H1 (cell line): ENCODE measurements at regions not wholly inside any gene's neighbourhood (a gene's known extent, or its start where the extent isn't known, plus 50 kb on each side); places are given as distances from the start of the nearest gene placed in this dataset.

Experiments
- CTCF ChIA-PET: fragments of 300-600 bp; sonication (Branson Sonifier 250); formaldehyde crosslinking; loops from one replicate; lab custom pipeline; 2021; ENCODE audit not compliant: partially characterized antibody; lab: Charles Lee
- POLR2A ChIA-PET: fragments of 300-600 bp; sonication (Branson Sonifier 250); formaldehyde crosslinking; loops from one replicate; lab custom pipeline; 2021; ENCODE audit warnings: inconsistent platforms; ENCODE audit not compliant: partially characterized antibody; lab: Charles Lee
- DNase-seq, 2 experiments: peaks; one replicate each; pipeline versions ENCODE4 v3.0.0 to v3.0.0-alpha.2; 2010 to 2022; ENCODE audit warnings: low spot score in 2 of 2, low read depth in 1 of 2, mixed read lengths in 1 of 2
- FAIRE-seq: peaks from 2 replicates; lab custom pipeline; 2011; peaks lifted over from hg19 to GRCh38; lab: Jason Lieb, UNC
- H2AFZ ChIP-seq: 2 replicates; pipeline ENCODE4 v1.8.1; 2012; ENCODE audit warnings: low read length, inconsistent platforms
- H2AK5ac ChIP-seq: 2 replicates; pipeline ENCODE4 v1.6.1; 2013; ENCODE audit warnings: low read depth, low read length
- H2BK120ac ChIP-seq: replicated peaks from 2 replicates; pipeline ENCODE3; 2013; ENCODE audit warnings: low read depth, low read length, inconsistent platforms
- H2BK12ac ChIP-seq: 2 replicates; pipeline ENCODE4 v1.6.1; 2013; ENCODE audit warnings: low read depth, low read length
- H2BK15ac ChIP-seq: 2 replicates; pipeline ENCODE4 v1.6.1; 2013; ENCODE audit warnings: low read length
- H2BK20ac ChIP-seq: 2 replicates; pipeline ENCODE4 v1.6.1; 2013; ENCODE audit warnings: low read length
- H2BK5ac ChIP-seq: 2 replicates; pipeline ENCODE4 v1.6.1; 2013; ENCODE audit warnings: low read depth, low read length
- H3K14ac ChIP-seq: 2 replicates; pipeline ENCODE4 v1.6.1; 2013; ENCODE audit warnings: inconsistent platforms; ENCODE audit not compliant: insufficient read length
- H3K18ac ChIP-seq: 2 replicates; pipeline ENCODE4 v1.6.1; 2013; ENCODE audit warnings: low read length; ENCODE audit errors: extremely low read depth
- H3K23ac ChIP-seq: 2 replicates; pipeline ENCODE4 v1.6.1; 2013; ENCODE audit warnings: inconsistent platforms; ENCODE audit not compliant: insufficient read length
- H3K23me2 ChIP-seq: 2 replicates; pipeline ENCODE4 v1.6.1; 2013; ENCODE audit warnings: low read depth, low read length
- H3K27ac ChIP-seq: 2 replicates; pipeline ENCODE4 v1.6.1; 2011; ENCODE audit warnings: low read depth, low read length, inconsistent platforms
- H3K27me3 ChIP-seq, 4 experiments: replicated peaks in 1 of 4; 1 replicate in 1 of 4; 2 replicates in 3 of 4; pipeline versions ENCODE4 v1.6.1 to v1.8.1; 2011 to 2013; ENCODE audit warnings: low read length in 3 of 4, mild to moderate bottlenecking in 3 of 4, inconsistent platforms in 2 of 4, mixed read lengths in 2 of 4, moderate library complexity in 1 of 4; ENCODE audit not compliant: control insufficient read depth in 3 of 4, insufficient read depth in 3 of 4; ENCODE audit errors: extremely low read depth in 1 of 4
- H3K36me3 ChIP-seq, 4 experiments: 2 replicates each; pipeline versions ENCODE4 v1.6.1 to v1.8.1; 2011 to 2013; ENCODE audit warnings: mild to moderate bottlenecking in 4 of 4, low read length in 3 of 4, moderate library complexity in 2 of 4, control low read depth in 1 of 4, inconsistent platforms in 1 of 4; ENCODE audit not compliant: insufficient read depth in 4 of 4, control insufficient read depth in 2 of 4
- H3K4ac ChIP-seq: replicated peaks from 2 replicates; pipeline ENCODE3; 2013; ENCODE audit warnings: low read length, low read depth, mixed read lengths, inconsistent platforms; ENCODE audit not compliant: insufficient read length
- H3K4me1 ChIP-seq, 4 experiments: replicated peaks in 1 of 4; 1 replicate in 1 of 4; 2 replicates in 3 of 4; pipeline versions ENCODE4 v1.6.1 to v1.8.1; 2011 to 2013; ENCODE audit warnings: low read length in 3 of 4, inconsistent platforms in 2 of 4, mixed read lengths in 1 of 4; ENCODE audit not compliant: insufficient read depth in 4 of 4, control insufficient read depth in 3 of 4
- H3K4me2 ChIP-seq, 2 experiments: 2 replicates each; pipeline versions ENCODE4 v1.6.1 to v1.8.1; 2011 to 2013; ENCODE audit warnings: low read depth in 2 of 2, low read length in 2 of 2, control low read depth in 1 of 2, inconsistent platforms in 1 of 2, mild to moderate bottlenecking in 1 of 2; ENCODE audit not compliant: insufficient read depth in 1 of 2
- H3K4me3 ChIP-seq, 4 experiments: fragments of 200-600, 300-600 bp in 1 of 4; sonication (generic), shearing (Covaris generic), sonication (Bioruptor Twin) in 1 of 4; 2 replicates each; pipeline versions ENCODE4 v1.5.1 to v1.8.1; 2011 to 2016; ENCODE audit warnings: low read length in 4 of 4, low read depth in 3 of 4, control low read depth in 2 of 4, inconsistent platforms in 2 of 4, mild to moderate bottlenecking in 2 of 4, mixed read lengths in 1 of 4, moderate library complexity in 1 of 4; ENCODE audit not compliant: insufficient read depth in 2 of 4; ENCODE audit errors: extremely low read depth in 1 of 4
- H3K56ac ChIP-seq: replicated peaks from 2 replicates; pipeline ENCODE3; 2013; ENCODE audit warnings: low read depth, mild to moderate bottlenecking, mixed read lengths, low read length, inconsistent platforms; ENCODE audit not compliant: insufficient read length
- H3K79me1 ChIP-seq: 2 replicates; pipeline ENCODE4 v1.6.1; 2013; ENCODE audit warnings: low read depth, low read length, control low read depth
- H3K79me2 ChIP-seq, 2 experiments: 2 replicates each; pipeline versions ENCODE4 v1.6.1 to v1.8.1; 2012 to 2013; ENCODE audit warnings: low read length in 2 of 2, mild to moderate bottlenecking in 2 of 2, inconsistent platforms in 1 of 2; ENCODE audit not compliant: insufficient read depth in 2 of 2, control insufficient read depth in 1 of 2
- H3K9ac ChIP-seq, 4 experiments: replicated peaks in 1 of 4; 1 replicate in 1 of 4; 2 replicates in 3 of 4; pipeline versions ENCODE4 v1.6.1 to v1.8.1; 2011 to 2013; ENCODE audit warnings: low read depth in 3 of 4, low read length in 3 of 4, control low read depth in 2 of 4, mild to moderate bottlenecking in 2 of 4, moderate library complexity in 2 of 4, inconsistent platforms in 1 of 4; ENCODE audit errors: extremely low read depth in 1 of 4
- H3K9me3 ChIP-seq, 2 experiments: 2 replicates each; pipeline versions ENCODE4 v1.6.1 to v1.8.1; 2012 to 2013; ENCODE audit warnings: mild to moderate bottlenecking in 2 of 2, moderate library complexity in 2 of 2, control low read depth in 1 of 2, inconsistent platforms in 1 of 2, low read depth in 1 of 2, low read length in 1 of 2, mixed read lengths in 1 of 2; ENCODE audit not compliant: insufficient read depth in 2 of 2
- H4K20me1 ChIP-seq, 2 experiments: replicated peaks in 1 of 2; 2 replicates each; pipeline versions ENCODE3 to v1.8.1; 2011 to 2013; ENCODE audit warnings: inconsistent platforms in 2 of 2, low read length in 2 of 2, mild to moderate bottlenecking in 1 of 2; ENCODE audit not compliant: insufficient read depth in 2 of 2, control insufficient read depth in 1 of 2
- H4K5ac ChIP-seq: 2 replicates; pipeline ENCODE4 v1.6.1; 2013; ENCODE audit warnings: low read length, low read depth, mixed read lengths, inconsistent platforms; ENCODE audit not compliant: insufficient read length
- H4K8ac ChIP-seq: 2 replicates; pipeline ENCODE4 v1.8.0; 2013; ENCODE audit warnings: mild to moderate bottlenecking, moderate library complexity, low read length, inconsistent platforms; ENCODE audit not compliant: insufficient read depth; ENCODE audit errors: extremely low read depth
- H4K91ac ChIP-seq: replicated peaks from 2 replicates; pipeline ENCODE3; 2013; ENCODE audit warnings: low read length, mixed read lengths, inconsistent platforms; ENCODE audit not compliant: insufficient read length
- CHD1 ChIP-seq: IDR thresholded peaks from 2 replicates; pipeline ENCODE4 v1.6.1; 2012; ENCODE audit warnings: low read depth, low read length, improper control_type of control experiment
- CHD2 ChIP-seq: IDR thresholded peaks from 2 replicates; pipeline ENCODE4 v1.6.1; 2012; ENCODE audit warnings: low read length, improper control_type of control experiment
- KDM5A ChIP-seq: fragments of 200-600 bp; IDR thresholded peaks from 2 replicates; pipeline ENCODE4 v1.7.1; 2012; ENCODE audit warnings: mild to moderate bottlenecking, low read length, inconsistent platforms, mixed read lengths
- SIRT6 ChIP-seq: IDR thresholded peaks from one replicate; pipeline ENCODE4 v1.7.1; 2012; ENCODE audit warnings: low read length, inconsistent platforms
- SIX5 ChIP-seq: IDR thresholded peaks from 2 replicates; pipeline ENCODE4 v1.6.1; 2011; ENCODE audit warnings: mild to moderate bottlenecking, low read depth, low read length
- TAF1 ChIP-seq: IDR thresholded peaks from 2 replicates; pipeline ENCODE4 v1.6.1; 2011; ENCODE audit warnings: mild to moderate bottlenecking, low read depth, low read length
- WGBS, 2 experiments: shearing (Covaris generic) in 1 of 2; methylation state at CpG; one replicate each; pipeline versions ENCODE4 v1.1.6 to v1.1.7; 2013 to 2015; ENCODE audit warnings: low lambda C conversion rate in 2 of 2, mixed read lengths in 2 of 2, inconsistent platforms in 1 of 2, low coverage in 1 of 2, missing lambda C conversion rate in 1 of 2; ENCODE audit not compliant: insufficient replicate concordance in 2 of 2, insufficient coverage in 1 of 2, insufficient read length in 1 of 2; ENCODE audit errors: extremely low coverage in 1 of 2, missing lambda C conversion rate in 1 of 2; 5-methylcytosine and 5-hydroxymethylcytosine counted together

- Histone ChIP-seq H3K4me1 (peaks cover 0 to 2% (median 0%) of the 10 kb centered on the region in 4 experiments; a peak in 3 of 7 replicates), H3K23ac (no peak overlapping the region), H2BK5ac (no peak overlapping the region), H3K18ac (no peak overlapping the region), H2AFZ (no peak overlapping the region), H3K27me3 (no peaks in the 10 kb centered on the region), H2BK120ac (no peak overlapping the region), H3K79me1 (no peaks in the 10 kb centered on the region), H3K9ac (no peak overlapping the region), H3K4me2 (no peak overlapping the region), H3K14ac (no peak overlapping the region), H4K20me1 (no peaks in the 10 kb centered on the region), H3K27ac (no peak overlapping the region), H4K8ac (no peak overlapping the region), H2AK5ac (no peak overlapping the region), H3K79me2 (no peaks in the 10 kb centered on the region), H4K91ac (no peak overlapping the region), H2BK20ac (no peak overlapping the region), H3K4me3 (no peak overlapping the region), H3K4ac (no peak overlapping the region), H2BK15ac (no peak overlapping the region), H3K56ac (no peak overlapping the region), H3K36me3 (no peaks in the 10 kb centered on the region), H4K5ac (no peak overlapping the region), H3K9me3 (no peaks in the 10 kb centered on the region), H2BK12ac (no peak overlapping the region), H3K23me2 (no peaks in the 10 kb centered on the region)
- FAIRE-seq (no peak), DNase-seq (no peak)
- ChIA-PET POLR2A (no interaction called here), CTCF (interaction anchor here (0.6 to 1.7 kb wide), 5 partner anchors 13 to 1027 kb away, joined by 3 to 5 read pairs (median 4); no protein-coding TSS in a partner anchor)
- 81% methylated on average over 3 of the region's 3 CpGs; no CpG with 5 or more reads in 1 of the 2 experiments for WGBS, 2 experiments
- TF ChIP-seq KDM5A (no peak), CHD2 (no peak), CHD1 (no peak), TAF1 (no peak), SIX5 (no peak), SIRT6 (no peak)
Observed at GRCh38 chr2:47295131-47295980, 73.8 kb upstream of the EPCAM start.
